ENCODE measurements at regions not wholly inside any gene's neighbourhood (a gene's known extent, or its start where the extent isn't known, plus 50 kb on each side); places are given as distances from the start of the nearest gene placed in this dataset.
"Not testable (repeated sequence)": the region's sequence is repeated elsewhere in the genome, so short reads cannot be mapped to it uniquely, and the experiment has no call there.

GRCh38 chr3:151537726-151538125 lies 76.9 kb upstream of the IGSF10 start:
- in situ Hi-C loops (cut with HindIII; ENCODE audit: low pct_unique_long_range_greater_than_20kb, low sequenced_read_pairs): no loop called here
- DNase-seq (ENCODE audit: low read depth, low spot score): no peak

GRCh38 chr3:151526757-151527156 lies 65.9 kb upstream of the IGSF10 start:
- in situ Hi-C loops (cut with HindIII; ENCODE audit: low pct_unique_long_range_greater_than_20kb, low sequenced_read_pairs): no loop called here
- no peak for DNase-seq (ENCODE audit: low read depth, low spot score)

- in situ Hi-C loops (cut with HindIII; ENCODE audit: low pct_unique_long_range_greater_than_20kb, low sequenced_read_pairs): no loop called here
- no peak for DNase-seq (ENCODE audit: low read depth, low spot score)
Measured at GRCh38 chr3:151520105-151520504, 59.2 kb upstream of the IGSF10 start.

GRCh38 chr3:151511433-151511832 lies 50.6 kb upstream of the IGSF10 start:
- in situ Hi-C loops (cut with HindIII; ENCODE audit: low pct_unique_long_range_greater_than_20kb, low sequenced_read_pairs); DNase-seq (ENCODE audit: low read depth, low spot score): not testable (repeated sequence)

Small RNAs in the stretch of these regions (small RNA-seq; reads per million reads assigned to genes)
- gene MIR5186: 0 reads per million in 2 experiments

Measured in SK-MEL-5 (cell line).